GM19023 (cell line): ENCODE measurements at regions not wholly inside any gene's neighbourhood (a gene's known extent, or its start where the extent isn't known, plus 50 kb on each side); places are given as distances from the start of the nearest gene placed in this dataset.

Experiments
- ATAC-seq: cut with Tn5 transposase; IDR thresholded peaks from one replicate; pipeline ENCODE4 v1.9.1; 2021; ENCODE audit warnings: mild to moderate bottlenecking, moderate library complexity; ENCODE audit not compliant: unreplicated experiment

GRCh38 chr15:45941367-45941766 is 306.5 kb downstream of the SQOR start:
- ATAC-seq, result no peak

GRCh38 chr15:45943240-45943639 is 308.4 kb downstream of the SQOR start:
- ATAC-seq, result peak; percentile 58

- no peak for ATAC-seq
These were observed 311.3 kb downstream of the SQOR start for GRCh38 chr15:45946111-45946510.

GRCh38 chr15:45948181-45948621 is 313.4 kb downstream of the SQOR start:
- no peak for ATAC-seq

- no peak for ATAC-seq
These were observed 324.1 kb downstream of the SQOR start for GRCh38 chr15:45958924-45959323.

- no peak for ATAC-seq
These were observed 327.9 kb downstream of the SQOR start for GRCh38 chr15:45962733-45963132.

- no peak for ATAC-seq
These were observed 335.7 kb downstream of the SQOR start for GRCh38 chr15:45970542-45970941.

- no peak for ATAC-seq
These were observed 345.5 kb downstream of the SQOR start for GRCh38 chr15:45980366-45980765.

GRCh38 chr15:45981625-45982024 is 346.8 kb downstream of the SQOR start:
- ATAC-seq, result no peak

GRCh38 chr15:45991863-45992262 is 357.0 kb downstream of the SQOR start:
- ATAC-seq, result no peak

GRCh38 chr15:45993072-45993471 is 358.2 kb downstream of the SQOR start:
- no peak for ATAC-seq

GRCh38 chr15:45993508-45993907 is 358.7 kb downstream of the SQOR start:
- no peak for ATAC-seq

GRCh38 chr15:45995800-45996199 is 361.0 kb downstream of the SQOR start:
- no peak for ATAC-seq

GRCh38 chr15:46014532-46014931 is 379.7 kb downstream of the SQOR start:
- no peak for ATAC-seq

GRCh38 chr15:46034755-46035154 is 399.9 kb downstream of the SQOR start:
- no peak for ATAC-seq

- no peak for ATAC-seq
These were observed 404.9 kb downstream of the SQOR start for GRCh38 chr15:46039703-46040102.

GRCh38 chr15:46041905-46042304 is 407.1 kb downstream of the SQOR start:
- no peak for ATAC-seq

- ATAC-seq, result no peak
These were observed 425.2 kb downstream of the SQOR start for GRCh38 chr15:46059921-46060594.

GRCh38 chr15:46061002-46061401 is 426.2 kb downstream of the SQOR start:
- no peak for ATAC-seq

GRCh38 chr15:46077220-46077619 is 442.4 kb downstream of the SQOR start:
- no peak for ATAC-seq

GRCh38 chr15:46079046-46079445 is 444.2 kb downstream of the SQOR start:
- ATAC-seq, result no peak

GRCh38 chr15:46080016-46080415 is 445.2 kb downstream of the SQOR start:
- no peak for ATAC-seq
